Liver (tissue), 8 donors: ENCODE measurements at regions not wholly inside any gene's neighbourhood (a gene's known extent, or its start where the extent isn't known, plus 50 kb on each side); places are given as distances from the start of the nearest gene placed in this dataset.

Source experiments
- DNase-seq: peaks from one replicate; pipeline ENCODE4 v3.0.0-alpha.2; 2017; ENCODE audit warnings: low spot score
- H3K27ac ChIP-seq, 2 donors: one replicate each; pipeline ENCODE4 v1.7.0; 2013; ENCODE audit warnings: inconsistent platforms in 2 of 2, low read length in 2 of 2, control low read depth in 1 of 2, low read depth in 1 of 2, mild to moderate bottlenecking in 1 of 2
- H3K27me3 ChIP-seq, 4 donors: one replicate each; pipeline versions ENCODE4 v1.6.1 to v1.7.0; 2013; ENCODE audit warnings: low read length in 3 of 4, inconsistent platforms in 1 of 4, mild to moderate bottlenecking in 1 of 4, moderate library complexity in 1 of 4; ENCODE audit not compliant: control insufficient read depth in 4 of 4, insufficient read depth in 4 of 4
- H3K36me3 ChIP-seq, 4 donors: one replicate each; pipeline versions ENCODE4 v1.6.1 to v1.7.0; 2013; ENCODE audit warnings: low read length in 3 of 4, mild to moderate bottlenecking in 3 of 4, low read depth in 1 of 4, moderate library complexity in 1 of 4; ENCODE audit not compliant: control insufficient read depth in 4 of 4, insufficient read depth in 3 of 4
- H3K4me1 ChIP-seq, 4 donors: one replicate each; pipeline versions ENCODE4 v1.6.1 to v1.7.0; 2013; ENCODE audit warnings: low read length in 3 of 4, mild to moderate bottlenecking in 3 of 4, moderate library complexity in 1 of 4; ENCODE audit not compliant: control insufficient read depth in 4 of 4, insufficient read depth in 4 of 4
- H3K4me3 ChIP-seq, 3 donors: one replicate each; pipeline versions ENCODE4 v1.6.1 to v1.7.0; 2013; ENCODE audit warnings: low read length in 3 of 3, control low read depth in 1 of 3, low read depth in 1 of 3, mild to moderate bottlenecking in 1 of 3
- H3K9ac ChIP-seq, 2 donors: one replicate each; pipeline ENCODE4 v1.7.0; 2013; ENCODE audit warnings: low read length in 2 of 2, mild to moderate bottlenecking in 2 of 2, moderate library complexity in 2 of 2, control low read depth in 1 of 2, low read depth in 1 of 2
- H3K9me3 ChIP-seq, 4 donors: one replicate each; pipeline versions ENCODE4 v1.6.1 to v1.7.0; 2013; ENCODE audit warnings: low read length in 3 of 4; ENCODE audit not compliant: control insufficient read depth in 4 of 4
- EGR1 ChIP-seq, 2 donors: IDR thresholded peaks; 2 replicates each; pipeline ENCODE4 v1.6.1; 2016 to 2018; ENCODE audit warnings: antibody characterized with exemption in 2 of 2, low read depth in 2 of 2
- FOXA1 ChIP-seq: IDR thresholded peaks from 2 replicates; pipeline ENCODE4 v1.6.1; 2016; ENCODE audit warnings: antibody characterized with exemption
- FOXA2 ChIP-seq: IDR thresholded peaks from 2 replicates; pipeline ENCODE4 v1.6.1; 2016; ENCODE audit warnings: antibody characterized with exemption
- GABPA ChIP-seq, 2 donors: IDR thresholded peaks in 1 of 2; conservative IDR thresholded peaks in 1 of 2; 2 replicates each; pipeline ENCODE4 v1.6.1; 2016; ENCODE audit warnings: antibody characterized with exemption in 2 of 2, mild to moderate bottlenecking in 1 of 2, moderate library complexity in 1 of 2
- HNF4A ChIP-seq, 2 donors: conservative IDR thresholded peaks; 2 replicates each; pipeline ENCODE4 v1.6.1; 2016; ENCODE audit warnings: antibody characterized with exemption in 2 of 2, mild to moderate bottlenecking in 2 of 2
- HNF4G ChIP-seq: IDR thresholded peaks from 2 replicates; pipeline ENCODE4 v1.6.1; 2016; ENCODE audit warnings: antibody characterized with exemption
- JUND ChIP-seq, 2 donors: IDR thresholded peaks; 2 replicates each; pipeline ENCODE4 v1.6.1; 2016; ENCODE audit warnings: antibody characterized with exemption in 2 of 2
- MAX ChIP-seq: IDR thresholded peaks from 2 replicates; pipeline ENCODE4 v1.6.1; 2016; ENCODE audit warnings: antibody characterized with exemption
- NR2F2 ChIP-seq: IDR thresholded peaks from 2 replicates; pipeline ENCODE4 v1.6.1; 2016; ENCODE audit warnings: antibody characterized with exemption
- RAD21 ChIP-seq, 2 donors: IDR thresholded peaks; 2 replicates each; pipeline ENCODE4 v1.6.1; 2016; ENCODE audit warnings: antibody characterized with exemption in 2 of 2, mild to moderate bottlenecking in 2 of 2
- RXRA ChIP-seq, 2 donors: IDR thresholded peaks; 2 replicates each; pipeline ENCODE4 v1.6.1; 2017 to 2018; ENCODE audit warnings: antibody characterized with exemption in 2 of 2, mild to moderate bottlenecking in 1 of 2
- SP1 ChIP-seq: IDR thresholded peaks from 2 replicates; pipeline ENCODE4 v1.6.1; 2018; ENCODE audit warnings: antibody characterized with exemption, mild to moderate bottlenecking
- TAF1 ChIP-seq: conservative IDR thresholded peaks from 2 replicates; pipeline ENCODE4 v1.6.1; 2016; ENCODE audit warnings: antibody characterized with exemption, mild to moderate bottlenecking
- YY1 ChIP-seq: IDR thresholded peaks from 2 replicates; pipeline ENCODE4 v1.6.1; 2016; ENCODE audit warnings: antibody characterized with exemption, mild to moderate bottlenecking
- ZBTB33 ChIP-seq: IDR thresholded peaks from 2 replicates; pipeline ENCODE4 v1.6.1; 2016; ENCODE audit warnings: antibody characterized with exemption
- WGBS: extraction: QIAGEN DNeasy Blood & Tissue Kit; methylation state at CpG from one replicate; pipeline ENCODE4 v1.1.7; 2013; 5-methylcytosine and 5-hydroxymethylcytosine counted together
- TF ChIP-seq, protein P1 (sequence below): IDR thresholded peaks from 2 replicates; pipeline ENCODE4 v1.6.1; 2016; ENCODE audit warnings: antibody characterized with exemption
- TF ChIP-seq, protein P2 (sequence below): fragments of 150-350 bp; IDR thresholded peaks from 2 replicates; pipeline ENCODE4 v1.5.1; 2017; ENCODE audit warnings: improper control_type of control experiment, low read depth, low read length; ENCODE audit not compliant: missing input control
- TF ChIP-seq, protein P3 (sequence below): IDR thresholded peaks from 2 replicates; pipeline ENCODE4 v1.6.1; 2016; ENCODE audit warnings: antibody characterized with exemption, mild to moderate bottlenecking
- donor health status: healthy.
- donor health status: healthy.
- donor health status: healthy.
- donor health status: healthy.
- donor health status: healthy.

DNA sequence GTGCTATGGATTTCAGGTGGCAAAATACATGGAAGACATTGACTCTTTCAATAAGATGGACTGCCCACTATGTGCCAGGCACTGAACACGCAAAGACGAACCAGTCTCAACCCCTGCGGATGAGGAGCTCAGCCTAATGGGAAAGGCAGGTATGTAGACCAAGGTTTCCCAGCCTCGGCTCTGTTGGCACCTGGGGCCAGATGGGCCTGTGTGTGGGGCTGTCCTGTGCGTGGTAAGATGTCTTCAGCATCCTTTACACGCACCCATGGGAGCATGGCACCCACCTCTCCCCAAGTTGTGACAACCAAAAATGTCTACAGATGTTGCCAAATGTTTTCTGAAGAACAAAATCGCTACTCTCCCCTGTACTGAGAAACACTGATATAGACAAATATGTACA lies 82.6 kb upstream of the FOXQ1 start:
- H3K36me3 ChIP-seq: no peaks in the 10 kb centered on the region
- H3K9ac ChIP-seq: no peak overlapping the region
- TF ChIP-seq HNF4A (conservative IDR thresholded peaks at IDR 0.05) (no peak), GABPA (IDR thresholded peaks at IDR 0.05 in 1 of 2, conservative IDR thresholded peaks at IDR 0.05 in 1 of 2) (no peak), FOXA2 (no peak), SP1 (no peak), RXRA (IDR thresholded peaks at IDR 0.05) (no peak), EGR1 (IDR thresholded peaks at IDR 0.05; ENCODE audit: low read depth in 2 of 2) (no peak)
- TF ChIP-seq, protein P1, sequence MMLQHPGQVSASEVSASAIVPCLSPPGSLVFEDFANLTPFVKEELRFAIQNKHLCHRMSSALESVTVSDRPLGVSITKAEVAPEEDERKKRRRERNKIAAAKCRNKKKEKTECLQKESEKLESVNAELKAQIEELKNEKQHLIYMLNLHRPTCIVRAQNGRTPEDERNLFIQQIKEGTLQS: no peak
- H3K9me3 ChIP-seq: no peaks in the 10 kb centered on the region
- WGBS: 93% methylated on average over 7 of the region's 7 CpGs
- no peaks in the 10 kb centered on the region for H3K27me3 ChIP-seq
- H3K4me3 ChIP-seq: no peak overlapping the region
- H3K4me1 ChIP-seq: peaks cover 0 to 29% (median 16%) of the 10 kb centered on the region in 4 donors
- H3K27ac ChIP-seq: no peak overlapping the region
- DNase-seq: no peak

- no peaks in the 10 kb centered on the region for H3K36me3 ChIP-seq
- DNase-seq: no peak
- no peaks in the 10 kb centered on the region for H3K9me3 ChIP-seq
- H3K27ac ChIP-seq: no peak overlapping the region
- no peak overlapping the region for H3K9ac ChIP-seq
- H3K27me3 ChIP-seq: no peaks in the 10 kb centered on the region
- WGBS: 82% methylated on average over 9 of the region's 9 CpGs
- no peak for TF ChIP-seq NR2F2
- TF ChIP-seq RXRA (IDR thresholded peaks at IDR 0.05): no peak
- peaks cover 0 to 29% (median 16%) of the 10 kb centered on the region in 4 donors for H3K4me1 ChIP-seq
- no peak overlapping the region for H3K4me3 ChIP-seq
Observed at GRCh38 chr6:1228754-1229191, 83.1 kb upstream of the FOXQ1 start.

DNA sequence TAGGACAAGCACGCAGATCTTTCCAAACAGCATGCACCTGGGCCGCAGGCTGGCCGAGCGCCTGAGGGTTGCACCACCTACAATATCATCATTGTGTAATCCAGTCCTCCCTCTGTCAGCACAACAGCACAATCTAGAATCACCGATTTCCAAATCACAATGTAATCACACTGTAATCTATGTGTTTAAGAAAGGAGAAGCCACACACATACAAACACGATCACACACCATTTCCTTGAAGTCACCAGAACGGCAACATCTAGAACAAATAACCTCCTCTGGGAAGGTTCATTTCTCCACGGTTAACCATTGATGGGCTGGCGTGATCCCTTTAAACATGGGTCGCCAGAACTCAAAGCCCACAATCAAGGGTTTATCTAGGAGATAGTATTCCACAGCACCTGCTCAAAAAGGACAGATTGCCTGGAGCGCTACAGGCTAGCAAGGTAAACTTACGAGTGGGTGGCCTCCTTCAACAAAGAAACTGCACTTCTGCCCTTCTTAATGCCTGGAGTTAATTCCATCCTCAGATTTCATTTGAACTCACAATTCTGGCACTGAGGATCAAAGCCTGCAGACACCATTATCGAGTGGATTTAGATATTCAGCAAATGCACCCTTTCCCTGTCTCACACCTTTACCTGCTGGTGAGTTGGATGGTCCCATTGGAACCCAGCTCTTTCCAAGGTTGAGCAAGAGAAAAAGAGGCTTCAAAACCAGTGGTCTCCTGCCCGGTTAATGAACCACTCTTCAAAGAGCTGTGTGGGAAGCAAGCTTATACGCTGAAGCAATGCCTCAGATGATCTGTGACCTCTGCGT lies 83.8 kb upstream of the FOXQ1 start:
- H3K4me3 ChIP-seq: no peak overlapping the region
- no peaks in the 10 kb centered on the region for H3K9me3 ChIP-seq
- no peak for DNase-seq
- peak overlapping the region in 1 of 2 donors; percentile 11 for H3K27ac ChIP-seq
- TF ChIP-seq, protein P1: peak; percentile 52
- TF ChIP-seq RAD21 (IDR thresholded peaks at IDR 0.05) (peak; percentile 38 to 61), FOXA2 (peak; percentile 71), HNF4G (no peak), HNF4A (conservative IDR thresholded peaks at IDR 0.05) (peak; percentile 35 to 81), YY1 (peak; percentile 43), MAX (peak; percentile 98), EGR1 (IDR thresholded peaks at IDR 0.05; ENCODE audit: low read depth in 2 of 2) (peak in 1 of 2 donors; percentile 54), RXRA (IDR thresholded peaks at IDR 0.05) (peak; percentile 29 to 90), NR2F2 (no peak), JUND (IDR thresholded peaks at IDR 0.05) (peak in 1 of 2 donors; percentile 62), GABPA (IDR thresholded peaks at IDR 0.05 in 1 of 2, conservative IDR thresholded peaks at IDR 0.05 in 1 of 2) (no peak), ZBTB33 (peak; percentile 76), FOXA1 (peak; percentile 76), SP1 (peak; percentile 41), TAF1 (no peak)
- TF ChIP-seq, protein P2, sequence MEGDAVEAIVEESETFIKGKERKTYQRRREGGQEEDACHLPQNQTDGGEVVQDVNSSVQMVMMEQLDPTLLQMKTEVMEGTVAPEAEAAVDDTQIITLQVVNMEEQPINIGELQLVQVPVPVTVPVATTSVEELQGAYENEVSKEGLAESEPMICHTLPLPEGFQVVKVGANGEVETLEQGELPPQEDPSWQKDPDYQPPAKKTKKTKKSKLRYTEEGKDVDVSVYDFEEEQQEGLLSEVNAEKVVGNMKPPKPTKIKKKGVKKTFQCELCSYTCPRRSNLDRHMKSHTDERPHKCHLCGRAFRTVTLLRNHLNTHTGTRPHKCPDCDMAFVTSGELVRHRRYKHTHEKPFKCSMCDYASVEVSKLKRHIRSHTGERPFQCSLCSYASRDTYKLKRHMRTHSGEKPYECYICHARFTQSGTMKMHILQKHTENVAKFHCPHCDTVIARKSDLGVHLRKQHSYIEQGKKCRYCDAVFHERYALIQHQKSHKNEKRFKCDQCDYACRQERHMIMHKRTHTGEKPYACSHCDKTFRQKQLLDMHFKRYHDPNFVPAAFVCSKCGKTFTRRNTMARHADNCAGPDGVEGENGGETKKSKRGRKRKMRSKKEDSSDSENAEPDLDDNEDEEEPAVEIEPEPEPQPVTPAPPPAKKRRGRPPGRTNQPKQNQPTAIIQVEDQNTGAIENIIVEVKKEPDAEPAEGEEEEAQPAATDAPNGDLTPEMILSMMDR: no peak
- TF ChIP-seq, protein P3, sequence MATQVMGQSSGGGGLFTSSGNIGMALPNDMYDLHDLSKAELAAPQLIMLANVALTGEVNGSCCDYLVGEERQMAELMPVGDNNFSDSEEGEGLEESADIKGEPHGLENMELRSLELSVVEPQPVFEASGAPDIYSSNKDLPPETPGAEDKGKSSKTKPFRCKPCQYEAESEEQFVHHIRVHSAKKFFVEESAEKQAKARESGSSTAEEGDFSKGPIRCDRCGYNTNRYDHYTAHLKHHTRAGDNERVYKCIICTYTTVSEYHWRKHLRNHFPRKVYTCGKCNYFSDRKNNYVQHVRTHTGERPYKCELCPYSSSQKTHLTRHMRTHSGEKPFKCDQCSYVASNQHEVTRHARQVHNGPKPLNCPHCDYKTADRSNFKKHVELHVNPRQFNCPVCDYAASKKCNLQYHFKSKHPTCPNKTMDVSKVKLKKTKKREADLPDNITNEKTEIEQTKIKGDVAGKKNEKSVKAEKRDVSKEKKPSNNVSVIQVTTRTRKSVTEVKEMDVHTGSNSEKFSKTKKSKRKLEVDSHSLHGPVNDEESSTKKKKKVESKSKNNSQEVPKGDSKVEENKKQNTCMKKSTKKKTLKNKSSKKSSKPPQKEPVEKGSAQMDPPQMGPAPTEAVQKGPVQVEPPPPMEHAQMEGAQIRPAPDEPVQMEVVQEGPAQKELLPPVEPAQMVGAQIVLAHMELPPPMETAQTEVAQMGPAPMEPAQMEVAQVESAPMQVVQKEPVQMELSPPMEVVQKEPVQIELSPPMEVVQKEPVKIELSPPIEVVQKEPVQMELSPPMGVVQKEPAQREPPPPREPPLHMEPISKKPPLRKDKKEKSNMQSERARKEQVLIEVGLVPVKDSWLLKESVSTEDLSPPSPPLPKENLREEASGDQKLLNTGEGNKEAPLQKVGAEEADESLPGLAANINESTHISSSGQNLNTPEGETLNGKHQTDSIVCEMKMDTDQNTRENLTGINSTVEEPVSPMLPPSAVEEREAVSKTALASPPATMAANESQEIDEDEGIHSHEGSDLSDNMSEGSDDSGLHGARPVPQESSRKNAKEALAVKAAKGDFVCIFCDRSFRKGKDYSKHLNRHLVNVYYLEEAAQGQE: peak; percentile 64
- no peaks in the 10 kb centered on the region for H3K36me3 ChIP-seq
- 36% methylated on average over 16 of the region's 16 CpGs for WGBS
- no peaks in the 10 kb centered on the region for H3K27me3 ChIP-seq
- H3K4me1 ChIP-seq: peaks cover 0 to 29% (median 16%) of the 10 kb centered on the region in 4 donors
- no peak overlapping the region for H3K9ac ChIP-seq
